GM12891 (cell line): ENCODE measurements at regions not wholly inside any gene's neighbourhood (a gene's known extent, or its start where the extent isn't known, plus 50 kb on each side); places are given as distances from the start of the nearest gene placed in this dataset.

Source experiments
- POLR2AphosphoS5 ChIP-seq: IDR thresholded peaks from 2 replicates; pipeline ENCODE4 v1.6.1; 2011; ENCODE audit warnings: low read depth, low read length, control low read depth
- SPI1 ChIP-seq: IDR thresholded peaks from 2 replicates; pipeline ENCODE4 v1.6.1; 2011; ENCODE audit warnings: low read depth, low read length, control low read depth
- TAF1 ChIP-seq: IDR thresholded peaks from 2 replicates; pipeline ENCODE4 v1.6.1; 2011; ENCODE audit warnings: low read depth, low read length, control low read depth

GRCh38 chr7:91603707-91604106 is 276.8 kb downstream of the MTERF1 start:
- TF ChIP-seq SPI1, result no peak
- no peak for TF ChIP-seq POLR2AphosphoS5
- no peak for TF ChIP-seq TAF1
